Panc1 (cell line): ENCODE measurements at regions not wholly inside any gene's neighbourhood (a gene's known extent, or its start where the extent isn't known, plus 50 kb on each side); places are given as distances from the start of the nearest gene placed in this dataset.

Source experiments
- ATAC-seq: fragments of 200-7000 bp; cut with Tn5 transposase; 2 replicates; pipeline ENCODE4 v1.9.1; 2020; ENCODE audit warnings: mild to moderate bottlenecking, moderate library complexity
- BruUV-seq: library from RNA; stranded (reverse); fragments of 400-500 nt; replicated peaks from 2 replicates; lab custom pipeline; 2021; lab: Mats Ljungman, UMichigan
- CTCF ChIA-PET: fragments of 300-600 bp; sonication (Branson Sonifier 250); formaldehyde crosslinking; loops from one replicate; lab custom pipeline; 2022; ENCODE audit warnings: antibody characterized with exemption; lab: Charles Lee
- POLR2A ChIA-PET: fragments of 300-600 bp; sonication (Branson Sonifier 250); formaldehyde crosslinking; loops from one replicate; lab custom pipeline; 2022; ENCODE audit warnings: antibody characterized with exemption; lab: Charles Lee
- DNase-seq: peaks from one replicate; pipeline ENCODE4 v3.0.0-alpha.2; 2010; ENCODE audit warnings: low read depth, low spot score
- H3K27ac ChIP-seq: 2 replicates; pipeline ENCODE4 v1.5.1; 2011; ENCODE audit warnings: mild to moderate bottlenecking, low read length, inconsistent platforms
- H3K27me3 ChIP-seq: fragments of 200-500 bp; sonication (Bioruptor generic); 2 replicates; pipeline ENCODE4 v1.6.0; 2014; ENCODE audit warnings: low read length, inconsistent platforms; ENCODE audit not compliant: control insufficient read depth, insufficient read depth
- H3K36me3 ChIP-seq: fragments of 200-500 bp; sonication (Bioruptor generic); 2 replicates; pipeline ENCODE4 v1.5.1; 2014; ENCODE audit warnings: inconsistent platforms, mild to moderate bottlenecking, low read length, moderate library complexity; ENCODE audit not compliant: control insufficient read depth, insufficient read depth
- H3K4me1 ChIP-seq: 2 replicates; pipeline ENCODE4 v1.5.1; 2011; ENCODE audit warnings: inconsistent platforms, mild to moderate bottlenecking, low read length, moderate library complexity; ENCODE audit not compliant: control insufficient read depth, insufficient read depth
- H3K4me3 ChIP-seq, 2 experiments: 2 replicates each; pipeline ENCODE4 v1.5.1; 2011 to 2012; ENCODE audit warnings: low read depth in 2 of 2, low read length in 2 of 2, mild to moderate bottlenecking in 2 of 2, inconsistent platforms in 1 of 2, moderate library complexity in 1 of 2
- H3K9me3 ChIP-seq: fragments of 200-500 bp; sonication (Bioruptor generic); 2 replicates; pipeline ENCODE4 v1.5.1; 2014; ENCODE audit warnings: low read depth, mild to moderate bottlenecking, inconsistent platforms, low read length, moderate library complexity; ENCODE audit not compliant: control insufficient read depth, insufficient read depth
- POLR2AphosphoS5 ChIP-seq: IDR thresholded peaks from 2 replicates; pipeline ENCODE4 v1.6.1; 2012; ENCODE audit warnings: mild to moderate bottlenecking, low read depth, low read length, moderate library complexity
- SIN3A ChIP-seq: IDR thresholded peaks from 2 replicates; pipeline ENCODE4 v1.6.1; 2012; ENCODE audit warnings: low read depth, mild to moderate bottlenecking, low read length, moderate library complexity, borderline replicate concordance; ENCODE audit not compliant: insufficient read depth
- TCF7L2 ChIP-seq: IDR thresholded peaks from 2 replicates; pipeline ENCODE4 v1.6.1; 2011; ENCODE audit warnings: mild to moderate bottlenecking, low read depth, low read length, inconsistent platforms
- in situ Hi-C: cut with HindIII; loops from 2 replicates; pipeline ENCODE4 v1.10.0; 2016; ENCODE audit warnings: low sequenced_read_pairs, low pct_unique_long_range_greater_than_20kb
- intact Hi-C: fragments of 100-400 bp; cut with micrococcal nuclease; formaldehyde crosslinking; loops from one replicate; pipeline ENCODE4 v1.10.0; 2022; ENCODE audit not compliant: unreplicated experiment
- TF ChIP-seq, protein P1 (sequence below): fragments of 450-650 bp; IDR thresholded peaks from 2 replicates; pipeline ENCODE4 v1.5.1; 2017; ENCODE audit warnings: mild to moderate bottlenecking
- TF ChIP-seq, protein P2 (sequence below), 2 experiments: IDR thresholded peaks; 2 replicates each; pipeline ENCODE4 v1.6.1; 2011 to 2012; ENCODE audit warnings: low read depth in 2 of 2, control low read depth in 1 of 2, low read length in 1 of 2, mild to moderate bottlenecking in 1 of 2, moderate library complexity in 1 of 2; ENCODE audit not compliant: insufficient read depth in 1 of 2

DNA sequence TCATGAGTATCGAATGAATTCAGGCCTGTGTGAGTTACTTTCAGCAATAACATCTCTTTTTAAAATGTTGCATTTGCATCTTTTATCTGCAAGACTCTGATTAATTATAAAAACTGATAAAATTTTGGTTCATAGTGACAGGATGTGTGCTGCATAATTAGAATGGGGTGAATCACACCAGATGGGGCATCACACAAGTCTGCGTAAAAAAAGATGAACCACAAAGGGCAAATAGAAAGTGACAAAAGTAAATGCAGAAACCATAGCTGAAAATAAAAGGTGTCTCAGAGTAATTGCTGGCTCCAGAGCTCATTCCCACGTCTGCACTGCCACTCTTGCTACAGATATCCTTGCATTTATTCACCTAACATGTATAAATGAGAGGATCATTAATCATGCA, 131.1 kb downstream of the HS3ST1 start:
- H3K9me3 ChIP-seq: no peaks in the 10 kb centered on the region
- TF ChIP-seq, protein P1, sequence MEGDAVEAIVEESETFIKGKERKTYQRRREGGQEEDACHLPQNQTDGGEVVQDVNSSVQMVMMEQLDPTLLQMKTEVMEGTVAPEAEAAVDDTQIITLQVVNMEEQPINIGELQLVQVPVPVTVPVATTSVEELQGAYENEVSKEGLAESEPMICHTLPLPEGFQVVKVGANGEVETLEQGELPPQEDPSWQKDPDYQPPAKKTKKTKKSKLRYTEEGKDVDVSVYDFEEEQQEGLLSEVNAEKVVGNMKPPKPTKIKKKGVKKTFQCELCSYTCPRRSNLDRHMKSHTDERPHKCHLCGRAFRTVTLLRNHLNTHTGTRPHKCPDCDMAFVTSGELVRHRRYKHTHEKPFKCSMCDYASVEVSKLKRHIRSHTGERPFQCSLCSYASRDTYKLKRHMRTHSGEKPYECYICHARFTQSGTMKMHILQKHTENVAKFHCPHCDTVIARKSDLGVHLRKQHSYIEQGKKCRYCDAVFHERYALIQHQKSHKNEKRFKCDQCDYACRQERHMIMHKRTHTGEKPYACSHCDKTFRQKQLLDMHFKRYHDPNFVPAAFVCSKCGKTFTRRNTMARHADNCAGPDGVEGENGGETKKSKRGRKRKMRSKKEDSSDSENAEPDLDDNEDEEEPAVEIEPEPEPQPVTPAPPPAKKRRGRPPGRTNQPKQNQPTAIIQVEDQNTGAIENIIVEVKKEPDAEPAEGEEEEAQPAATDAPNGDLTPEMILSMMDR: no peak
- TF ChIP-seq POLR2AphosphoS5 (no peak), SIN3A (no peak), TCF7L2 (no peak)
- TF ChIP-seq, protein P2, sequence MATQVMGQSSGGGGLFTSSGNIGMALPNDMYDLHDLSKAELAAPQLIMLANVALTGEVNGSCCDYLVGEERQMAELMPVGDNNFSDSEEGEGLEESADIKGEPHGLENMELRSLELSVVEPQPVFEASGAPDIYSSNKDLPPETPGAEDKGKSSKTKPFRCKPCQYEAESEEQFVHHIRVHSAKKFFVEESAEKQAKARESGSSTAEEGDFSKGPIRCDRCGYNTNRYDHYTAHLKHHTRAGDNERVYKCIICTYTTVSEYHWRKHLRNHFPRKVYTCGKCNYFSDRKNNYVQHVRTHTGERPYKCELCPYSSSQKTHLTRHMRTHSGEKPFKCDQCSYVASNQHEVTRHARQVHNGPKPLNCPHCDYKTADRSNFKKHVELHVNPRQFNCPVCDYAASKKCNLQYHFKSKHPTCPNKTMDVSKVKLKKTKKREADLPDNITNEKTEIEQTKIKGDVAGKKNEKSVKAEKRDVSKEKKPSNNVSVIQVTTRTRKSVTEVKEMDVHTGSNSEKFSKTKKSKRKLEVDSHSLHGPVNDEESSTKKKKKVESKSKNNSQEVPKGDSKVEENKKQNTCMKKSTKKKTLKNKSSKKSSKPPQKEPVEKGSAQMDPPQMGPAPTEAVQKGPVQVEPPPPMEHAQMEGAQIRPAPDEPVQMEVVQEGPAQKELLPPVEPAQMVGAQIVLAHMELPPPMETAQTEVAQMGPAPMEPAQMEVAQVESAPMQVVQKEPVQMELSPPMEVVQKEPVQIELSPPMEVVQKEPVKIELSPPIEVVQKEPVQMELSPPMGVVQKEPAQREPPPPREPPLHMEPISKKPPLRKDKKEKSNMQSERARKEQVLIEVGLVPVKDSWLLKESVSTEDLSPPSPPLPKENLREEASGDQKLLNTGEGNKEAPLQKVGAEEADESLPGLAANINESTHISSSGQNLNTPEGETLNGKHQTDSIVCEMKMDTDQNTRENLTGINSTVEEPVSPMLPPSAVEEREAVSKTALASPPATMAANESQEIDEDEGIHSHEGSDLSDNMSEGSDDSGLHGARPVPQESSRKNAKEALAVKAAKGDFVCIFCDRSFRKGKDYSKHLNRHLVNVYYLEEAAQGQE (IDR thresholded peaks at IDR 0.05; ENCODE audit: insufficient read depth in 1 of 2, low read depth in 2 of 2, low read length in 1 of 2): no peak
- ChIA-PET CTCF (no interaction called here), POLR2A (no interaction called here)
- no peaks in the 10 kb centered on the region for H3K27me3 ChIP-seq
- BruUV-seq: no TSS peak
- H3K4me3 ChIP-seq: no peak overlapping the region
- no peaks in the 10 kb centered on the region for H3K36me3 ChIP-seq
- ATAC-seq: no peak
- no peak overlapping the region for H3K27ac ChIP-seq
- intact Hi-C loops (no loop called here), in situ Hi-C loops (no loop called here)
- H3K4me1 ChIP-seq: no peaks in the 10 kb centered on the region
- no peak for DNase-seq

DNA sequence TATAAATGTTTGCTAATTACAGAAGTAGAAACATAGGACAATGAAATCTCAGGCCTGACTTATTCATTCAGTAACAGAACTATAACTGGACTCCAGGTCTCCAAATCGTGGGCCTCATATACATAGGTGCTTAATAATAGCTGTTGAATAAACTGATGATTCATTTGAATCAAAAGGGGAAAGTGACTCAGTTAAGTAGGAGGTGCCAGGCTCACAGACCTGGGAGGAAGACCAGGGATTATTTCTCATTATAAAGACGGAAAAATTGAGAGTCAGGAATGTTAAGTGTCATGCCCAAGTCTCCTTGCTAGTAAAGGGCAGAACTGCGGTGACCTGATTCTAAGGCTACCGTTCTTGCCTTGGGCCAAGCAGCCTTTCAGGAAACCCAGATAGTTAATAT, 131.5 kb downstream of the HS3ST1 start:
- H3K36me3 ChIP-seq: no peaks in the 10 kb centered on the region
- in situ Hi-C loops (no loop called here), intact Hi-C loops (no loop called here)
- no peaks in the 10 kb centered on the region for H3K27me3 ChIP-seq
- no peaks in the 10 kb centered on the region for H3K9me3 ChIP-seq
- H3K4me3 ChIP-seq: no peak overlapping the region
- H3K27ac ChIP-seq: no peak overlapping the region
- BruUV-seq: no TSS peak
- CTCF ChIA-PET: no interaction called here
- no peaks in the 10 kb centered on the region for H3K4me1 ChIP-seq
- POLR2A ChIA-PET: no interaction called here
- DNase-seq (no peak), ATAC-seq (no peak)
- TF ChIP-seq, protein P2 (IDR thresholded peaks at IDR 0.05; ENCODE audit: insufficient read depth in 1 of 2, low read depth in 2 of 2, low read length in 1 of 2): no peak
